ENCODE measurements at regions not wholly inside any gene's neighbourhood (a gene's known extent, or its start where the extent isn't known, plus 50 kb on each side); places are given as distances from the start of the nearest gene placed in this dataset.

DNA sequence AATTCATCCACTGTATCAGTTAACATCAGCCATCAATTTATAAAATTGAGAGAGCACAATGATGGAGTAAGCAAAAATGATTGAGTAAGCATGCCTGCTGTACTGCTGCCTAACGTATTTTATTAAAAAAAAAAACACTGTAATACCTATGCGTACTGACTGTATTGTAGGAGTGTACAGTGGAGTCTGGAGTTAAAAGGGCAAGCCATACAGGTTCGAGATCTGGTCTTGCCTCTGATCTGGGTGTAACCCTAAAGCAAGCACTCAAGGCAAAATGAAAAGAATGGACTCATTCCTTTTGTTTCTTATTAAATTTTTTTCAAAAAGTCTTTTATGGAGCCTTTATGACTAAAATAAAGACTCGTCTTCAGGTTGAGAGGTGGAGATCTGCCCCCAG lies 894.2 kb upstream of the INTU start:
- ATAC-seq = no peak
- no peaks in the 10 kb centered on the region for H3K9me3 ChIP-seq
- intact Hi-C loops (cut with DNase I, micrococcal nuclease) = no loop called here
- no peak for DNase-seq
- TF ChIP-seq, protein P1, sequence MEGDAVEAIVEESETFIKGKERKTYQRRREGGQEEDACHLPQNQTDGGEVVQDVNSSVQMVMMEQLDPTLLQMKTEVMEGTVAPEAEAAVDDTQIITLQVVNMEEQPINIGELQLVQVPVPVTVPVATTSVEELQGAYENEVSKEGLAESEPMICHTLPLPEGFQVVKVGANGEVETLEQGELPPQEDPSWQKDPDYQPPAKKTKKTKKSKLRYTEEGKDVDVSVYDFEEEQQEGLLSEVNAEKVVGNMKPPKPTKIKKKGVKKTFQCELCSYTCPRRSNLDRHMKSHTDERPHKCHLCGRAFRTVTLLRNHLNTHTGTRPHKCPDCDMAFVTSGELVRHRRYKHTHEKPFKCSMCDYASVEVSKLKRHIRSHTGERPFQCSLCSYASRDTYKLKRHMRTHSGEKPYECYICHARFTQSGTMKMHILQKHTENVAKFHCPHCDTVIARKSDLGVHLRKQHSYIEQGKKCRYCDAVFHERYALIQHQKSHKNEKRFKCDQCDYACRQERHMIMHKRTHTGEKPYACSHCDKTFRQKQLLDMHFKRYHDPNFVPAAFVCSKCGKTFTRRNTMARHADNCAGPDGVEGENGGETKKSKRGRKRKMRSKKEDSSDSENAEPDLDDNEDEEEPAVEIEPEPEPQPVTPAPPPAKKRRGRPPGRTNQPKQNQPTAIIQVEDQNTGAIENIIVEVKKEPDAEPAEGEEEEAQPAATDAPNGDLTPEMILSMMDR (IDR thresholded peaks at IDR 0.05) = no peak
- no peaks in the 10 kb centered on the region for H3K36me3 ChIP-seq (ENCODE audit: low read depth)
- no peaks in the 10 kb centered on the region for H3K4me1 ChIP-seq (ENCODE audit: low read depth)
- H3K4me3 ChIP-seq = no peak overlapping the region

GRCh38 chr4:126738926-126739325 lies 893.8 kb upstream of the INTU start:
- intact Hi-C loops (cut with DNase I, micrococcal nuclease) = no loop called here
- ATAC-seq (no peak), DNase-seq (no peak)
- Histone ChIP-seq H3K4me3 (no peak overlapping the region), H3K4me1 (ENCODE audit: low read depth) (no peaks in the 10 kb centered on the region), H3K9me3 (no peaks in the 10 kb centered on the region), H3K36me3 (ENCODE audit: low read depth) (no peaks in the 10 kb centered on the region)
- TF ChIP-seq, protein P1 (IDR thresholded peaks at IDR 0.05) = no peak

DNA sequence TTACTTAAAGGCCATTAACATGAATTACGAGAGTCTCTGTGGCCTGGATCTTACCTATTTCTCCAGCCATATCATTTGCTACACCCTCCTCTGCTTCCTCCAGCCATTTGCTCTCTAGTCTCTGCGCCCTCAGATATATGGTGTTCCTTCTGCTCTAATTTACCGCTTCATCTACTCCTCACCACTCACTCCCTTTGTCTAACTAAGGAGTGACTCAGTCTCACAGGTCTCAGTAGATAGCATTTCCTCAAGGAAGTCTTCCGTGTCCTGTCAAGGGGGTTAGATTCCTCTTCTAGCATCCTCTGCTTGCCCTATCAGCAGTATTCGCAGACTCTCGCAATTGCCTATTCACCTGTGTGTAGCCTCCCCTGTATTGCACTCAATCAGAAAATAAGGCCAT lies 892.1 kb upstream of the INTU start:
- no peak for DNase-seq
- no peaks in the 10 kb centered on the region for H3K4me1 ChIP-seq (ENCODE audit: low read depth)
- ATAC-seq = no peak
- TF ChIP-seq, protein P1 (IDR thresholded peaks at IDR 0.05) = no peak
- intact Hi-C loops (cut with DNase I, micrococcal nuclease) = no loop called here
- H3K36me3 ChIP-seq (ENCODE audit: low read depth) = no peaks in the 10 kb centered on the region
- no peak overlapping the region for H3K4me3 ChIP-seq
- peaks cover 7% of the 10 kb centered on the region for H3K9me3 ChIP-seq

- ATAC-seq (no peak), DNase-seq (no peak)
- TF ChIP-seq, protein P1 (IDR thresholded peaks at IDR 0.05) = no peak
- Histone ChIP-seq H3K4me3 (no peak overlapping the region), H3K36me3 (ENCODE audit: low read depth) (no peaks in the 10 kb centered on the region), H3K9me3 (peaks cover 9% of the 10 kb centered on the region), H3K4me1 (ENCODE audit: low read depth) (no peaks in the 10 kb centered on the region)
- intact Hi-C loops (cut with DNase I, micrococcal nuclease) = no loop called here
These were observed 890.7 kb upstream of the INTU start for GRCh38 chr4:126742048-126742447.

GRCh38 chr4:126742885-126743284 lies 889.9 kb upstream of the INTU start:
- TF ChIP-seq, protein P1 (IDR thresholded peaks at IDR 0.05) = no peak
- no peak for DNase-seq
- H3K4me1 ChIP-seq (ENCODE audit: low read depth) = no peaks in the 10 kb centered on the region
- ATAC-seq = no peak
- no peak overlapping the region for H3K4me3 ChIP-seq
- no peaks in the 10 kb centered on the region for H3K36me3 ChIP-seq (ENCODE audit: low read depth)
- H3K9me3 ChIP-seq = peaks cover 10% of the 10 kb centered on the region
- intact Hi-C loops (cut with DNase I, micrococcal nuclease) = no loop called here

GRCh38 chr4:126748736-126749135 lies 884.0 kb upstream of the INTU start:
- TF ChIP-seq, protein P1 (IDR thresholded peaks at IDR 0.05) = no peak
- intact Hi-C loops (cut with DNase I, micrococcal nuclease) = no loop called here
- H3K4me3 ChIP-seq = no peak overlapping the region
- peaks cover 10% of the 10 kb centered on the region for H3K9me3 ChIP-seq
- no peaks in the 10 kb centered on the region for H3K4me1 ChIP-seq (ENCODE audit: low read depth)
- DNase-seq (no peak), ATAC-seq (no peak)
- H3K36me3 ChIP-seq (ENCODE audit: low read depth) = no peaks in the 10 kb centered on the region
